Immature natural killer cell (primary cell): ENCODE measurements at regions not wholly inside any gene's neighbourhood (a gene's known extent, or its start where the extent isn't known, plus 50 kb on each side); places are given as distances from the start of the nearest gene placed in this dataset.
"Not testable (repeated sequence)": the region's sequence is repeated elsewhere in the genome, so short reads cannot be mapped to it uniquely, and the experiment has no call there.

Source experiments
- DNase-seq, 3 donors: peaks; one replicate each; pipeline ENCODE4 v3.0.0; 2022; ENCODE audit warnings: mixed read lengths in 1 of 3
- H3K27ac Mint-ChIP-seq, 6 donors: one replicate each; pipeline ENCODE4 v1.8.0; 2020; ENCODE audit warnings: mixed read lengths in 6 of 6, mild to moderate bottlenecking in 5 of 6, inconsistent platforms in 4 of 6, moderate library complexity in 3 of 6
- H3K27me3 Mint-ChIP-seq, 3 donors: one replicate each; pipeline ENCODE4 v1.8.0; 2020 to 2021; ENCODE audit warnings: low read depth in 3 of 3, mild to moderate bottlenecking in 3 of 3, mixed read lengths in 3 of 3, moderate library complexity in 3 of 3, inconsistent platforms in 1 of 3
- H3K36me3 Mint-ChIP-seq, 3 donors: one replicate each; pipeline ENCODE4 v1.8.0; 2020; ENCODE audit warnings: mixed read lengths in 3 of 3, inconsistent platforms in 2 of 3, mild to moderate bottlenecking in 2 of 3
- H3K4me1 Mint-ChIP-seq, 2 donors: one replicate each; pipeline ENCODE4 v1.8.0; 2020; ENCODE audit warnings: inconsistent platforms in 2 of 2, mild to moderate bottlenecking in 2 of 2, mixed read lengths in 2 of 2, moderate library complexity in 1 of 2
- H3K4me3 Mint-ChIP-seq, 5 donors: one replicate each; pipeline ENCODE4 v1.8.0; 2020; ENCODE audit warnings: mild to moderate bottlenecking in 5 of 5, mixed read lengths in 5 of 5, inconsistent platforms in 3 of 5, moderate library complexity in 3 of 5
- H3K9me3 Mint-ChIP-seq, 6 donors: one replicate each; pipeline ENCODE4 v1.8.0; 2020; ENCODE audit warnings: mild to moderate bottlenecking in 6 of 6, mixed read lengths in 6 of 6, inconsistent platforms in 4 of 6, moderate library complexity in 3 of 6

DNA sequence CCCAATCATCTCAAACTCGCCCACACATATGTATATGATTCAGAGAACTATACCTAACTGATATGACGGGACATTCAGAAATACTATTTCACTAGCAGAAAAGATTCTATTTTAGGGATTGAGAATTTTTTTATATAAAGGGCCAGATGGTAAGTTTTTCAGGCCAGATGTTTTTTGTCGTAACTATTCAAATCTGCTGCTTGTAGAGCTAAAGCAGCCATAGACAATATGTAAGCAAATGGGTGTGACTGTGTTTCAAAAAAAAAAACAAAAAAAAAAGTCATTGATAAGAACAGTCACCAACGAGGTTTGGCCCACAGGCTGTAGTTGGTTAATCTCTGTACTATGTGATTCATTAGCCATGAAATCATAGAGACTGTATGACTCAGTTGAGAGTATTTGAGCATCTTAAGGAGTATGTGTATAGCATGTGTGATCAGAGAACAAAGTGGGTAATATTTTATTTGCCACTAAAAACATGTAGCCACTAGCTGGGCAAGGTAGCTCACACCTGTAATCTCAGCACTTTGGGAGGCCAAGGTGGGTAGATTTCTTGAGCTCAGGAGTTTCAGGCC is 2724.7 kb downstream of the PCDH9 start:
- no peak overlapping the region for H3K4me3 Mint-ChIP-seq
- peaks cover 4 to 23% (median 14%) of the 10 kb centered on the region in 6 donors for H3K9me3 Mint-ChIP-seq
- H3K36me3 Mint-ChIP-seq: no peaks in the 10 kb centered on the region
- H3K27me3 Mint-ChIP-seq: no peaks in the 10 kb centered on the region
- no peak overlapping the region for H3K27ac Mint-ChIP-seq
- DNase-seq: no peak
- no peaks in the 10 kb centered on the region for H3K4me1 Mint-ChIP-seq

DNA sequence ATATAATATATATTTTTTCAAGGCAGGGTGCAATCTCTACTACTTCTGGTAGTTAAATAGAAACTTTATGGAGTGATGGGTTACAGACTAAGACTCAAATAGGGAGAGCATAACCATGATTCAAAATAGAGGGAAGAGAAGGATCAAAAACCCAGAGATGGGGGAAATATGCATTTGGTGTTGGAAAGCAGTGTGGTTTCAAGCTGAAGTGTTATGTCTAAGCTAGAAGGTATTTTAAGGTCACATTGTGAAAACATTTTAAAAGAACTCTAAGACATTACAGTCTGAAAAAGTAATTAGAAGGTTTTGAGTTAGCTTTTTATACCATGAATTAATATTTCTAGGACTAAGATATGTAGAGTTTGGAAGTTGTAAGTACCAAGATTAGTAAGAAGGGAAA is 2741.4 kb downstream of the PCDH9 start:
- H3K9me3 Mint-ChIP-seq: peaks cover 3 to 35% (median 5%) of the 10 kb centered on the region in 6 donors
- no peaks in the 10 kb centered on the region for H3K36me3 Mint-ChIP-seq
- H3K4me3 Mint-ChIP-seq: no peak overlapping the region
- no peaks in the 10 kb centered on the region for H3K4me1 Mint-ChIP-seq
- no peak for DNase-seq
- no peaks in the 10 kb centered on the region for H3K27me3 Mint-ChIP-seq
- H3K27ac Mint-ChIP-seq: no peak overlapping the region

DNA sequence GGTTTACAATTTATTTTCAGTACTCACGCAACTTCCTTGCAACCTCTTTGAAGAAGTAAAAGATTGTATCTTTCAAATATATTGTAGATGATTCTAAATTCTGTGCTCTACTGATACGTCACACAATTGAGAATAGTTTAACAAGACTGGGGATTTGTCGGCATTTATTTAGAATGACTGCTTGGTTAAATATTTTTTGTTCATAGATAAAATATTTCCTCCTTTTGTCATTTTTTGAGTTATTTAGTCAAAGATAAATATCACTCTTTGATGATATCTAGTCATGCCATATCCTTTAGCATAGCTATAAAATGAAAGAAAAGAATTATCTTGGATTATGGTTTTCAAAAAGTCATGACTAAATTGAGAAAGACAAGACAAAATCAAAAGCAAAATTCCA is 2747.8 kb downstream of the PCDH9 start:
- no peak for DNase-seq
- Mint-ChIP-seq H3K27me3 (peaks cover 0 to 2% (median 0%) of the 10 kb centered on the region in 3 donors), H3K36me3 (no peaks in the 10 kb centered on the region), H3K4me1 (no peaks in the 10 kb centered on the region), H3K27ac (no peak overlapping the region), H3K4me3 (no peak overlapping the region), H3K9me3 (peaks cover 1 to 55% (median 4%) of the 10 kb centered on the region in 6 donors)

DNA sequence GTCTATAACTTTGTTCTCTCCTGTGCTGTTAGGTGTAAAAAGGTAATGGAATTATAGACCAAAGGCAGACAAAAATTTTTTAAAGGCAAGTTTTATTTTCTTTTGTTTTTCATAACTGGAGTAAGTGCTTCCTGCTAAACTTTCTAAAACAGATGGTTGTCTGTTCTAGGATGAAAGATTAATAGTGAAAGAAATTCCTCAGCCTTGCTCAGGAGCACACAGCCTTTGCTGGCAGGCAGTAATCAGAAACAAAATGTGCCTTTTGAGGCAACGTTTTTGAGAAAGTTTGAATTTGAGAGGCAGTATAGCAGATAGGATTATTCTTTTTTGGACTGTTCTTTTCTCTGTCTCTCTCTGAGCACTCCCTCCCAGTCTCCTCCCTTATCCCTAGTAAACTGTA is 2749.5 kb downstream of the PCDH9 start:
- DNase-seq: no peak
- H3K27me3 Mint-ChIP-seq: peaks cover 0 to 2% (median 0%) of the 10 kb centered on the region in 3 donors
- H3K4me3 Mint-ChIP-seq: no peak overlapping the region
- peaks cover 1 to 59% (median 7%) of the 10 kb centered on the region in 6 donors for H3K9me3 Mint-ChIP-seq
- peaks cover 0 to 4% (median 0%) of the 10 kb centered on the region in 3 donors for H3K36me3 Mint-ChIP-seq
- no peaks in the 10 kb centered on the region for H3K4me1 Mint-ChIP-seq
- H3K27ac Mint-ChIP-seq: no peak overlapping the region

DNA sequence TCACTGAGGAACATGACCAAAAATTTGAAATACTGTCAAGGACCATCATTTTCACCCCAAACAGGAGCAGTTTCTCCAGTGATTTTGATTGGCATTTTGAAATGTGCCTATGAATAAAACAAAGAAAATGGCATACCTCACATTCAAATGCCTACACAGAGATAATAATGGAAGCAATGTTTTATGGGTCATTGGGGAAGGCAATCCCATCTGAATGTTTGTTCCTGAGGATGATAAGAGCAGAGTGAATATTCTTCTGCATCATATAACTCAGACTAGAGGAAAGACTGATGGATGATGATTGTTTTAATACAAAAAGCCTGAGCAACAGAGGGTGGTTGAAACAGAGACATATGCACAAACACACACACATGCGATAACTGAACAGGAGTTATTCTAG is 2749.9 kb downstream of the PCDH9 start:
- Mint-ChIP-seq H3K4me1 (no peaks in the 10 kb centered on the region), H3K9me3 (peaks cover 1 to 55% (median 7%) of the 10 kb centered on the region in 6 donors), H3K27me3 (peaks cover 0 to 2% (median 0%) of the 10 kb centered on the region in 3 donors), H3K36me3 (peaks cover 0 to 4% (median 0%) of the 10 kb centered on the region in 3 donors), H3K4me3 (no peak overlapping the region), H3K27ac (no peak overlapping the region)
- DNase-seq: no peak

DNA sequence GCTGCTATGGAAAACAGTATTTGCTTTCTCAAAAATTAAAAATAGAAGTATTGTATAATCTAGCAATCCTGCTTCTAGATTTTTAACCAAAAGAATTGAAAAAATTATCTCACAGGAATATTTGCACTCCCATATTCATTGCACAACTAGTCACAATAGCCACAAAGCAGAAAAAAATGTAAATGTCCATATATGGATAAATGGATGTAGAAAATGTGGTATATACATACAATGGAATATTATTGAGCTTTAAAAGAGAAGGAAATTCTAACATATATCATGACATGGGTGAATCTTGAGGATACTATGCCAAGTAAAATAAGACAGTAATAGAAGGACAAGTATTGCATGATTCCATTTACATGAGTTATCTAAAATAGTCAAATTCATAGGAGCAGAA is 2753.0 kb downstream of the PCDH9 start:
- H3K4me3 Mint-ChIP-seq: no peak overlapping the region
- H3K36me3 Mint-ChIP-seq: peaks cover 0 to 4% (median 0%) of the 10 kb centered on the region in 3 donors
- no peak overlapping the region for H3K27ac Mint-ChIP-seq
- no peaks in the 10 kb centered on the region for H3K4me1 Mint-ChIP-seq
- peaks cover 1 to 42% (median 4%) of the 10 kb centered on the region in 6 donors for H3K9me3 Mint-ChIP-seq
- no peak for DNase-seq
- peaks cover 0 to 2% (median 0%) of the 10 kb centered on the region in 3 donors for H3K27me3 Mint-ChIP-seq

DNA sequence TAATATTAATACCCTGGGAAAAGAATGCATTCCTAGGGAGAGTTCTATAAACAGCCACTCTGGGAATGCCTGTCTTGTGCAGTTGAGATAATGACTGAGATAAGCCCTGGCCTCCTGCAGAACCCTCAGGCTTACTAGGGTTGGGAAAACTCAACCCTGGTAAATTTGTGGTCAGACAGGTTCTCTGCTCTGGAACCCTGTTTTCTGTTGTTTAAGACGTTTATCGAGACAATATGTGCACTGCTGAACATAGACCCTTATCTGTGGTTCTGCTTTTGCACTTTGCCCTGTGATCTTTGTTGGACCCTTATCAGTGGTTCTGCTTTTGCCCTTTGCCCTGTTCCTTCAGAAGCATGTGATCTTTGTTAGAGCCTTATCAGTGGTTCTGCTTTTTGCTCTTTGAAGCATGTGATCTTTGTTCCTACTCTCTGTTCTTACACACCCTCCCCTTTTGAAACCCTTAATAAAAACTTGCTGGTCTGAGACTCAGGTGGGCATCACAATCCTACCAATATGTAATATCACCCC is 2754.0 kb downstream of the PCDH9 start:
- H3K4me3 Mint-ChIP-seq: not testable (repeated sequence)

DNA sequence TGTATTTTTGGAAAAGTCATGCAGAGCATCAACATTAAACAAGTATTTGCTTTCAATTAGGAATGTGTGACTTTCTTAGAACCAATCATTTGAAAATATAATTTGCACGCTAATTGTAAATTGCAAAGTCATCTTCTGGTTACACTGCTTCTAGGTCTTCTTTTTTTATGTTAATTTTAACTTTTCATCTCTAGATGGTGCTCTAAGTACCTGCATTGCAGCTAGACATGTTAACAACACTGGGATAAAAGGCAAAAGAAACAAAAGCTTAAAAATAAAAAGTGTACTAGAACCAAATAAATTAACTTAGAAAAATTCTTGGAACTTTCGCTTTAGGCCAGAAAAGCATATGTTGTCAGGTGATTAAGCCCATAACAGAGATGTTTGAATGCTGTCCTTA is 2758.2 kb downstream of the PCDH9 start:
- Mint-ChIP-seq H3K27ac (no peak overlapping the region), H3K4me1 (no peaks in the 10 kb centered on the region), H3K27me3 (no peaks in the 10 kb centered on the region), H3K4me3 (no peak overlapping the region), H3K9me3 (peaks cover 0 to 18% (median 4%) of the 10 kb centered on the region in 6 donors), H3K36me3 (peaks cover 0 to 4% (median 0%) of the 10 kb centered on the region in 3 donors)
- no peak for DNase-seq

More for the DNA sequence above, 2754.0 kb downstream of the PCDH9 start:
- not testable (repeated sequence) for H3K27me3 Mint-ChIP-seq, DNase-seq, H3K27ac Mint-ChIP-seq, H3K36me3 Mint-ChIP-seq, H3K4me1 Mint-ChIP-seq
- H3K9me3 Mint-ChIP-seq: peaks cover 1 to 31% (median 4%) of the 10 kb centered on the region in 6 donors

DNA sequence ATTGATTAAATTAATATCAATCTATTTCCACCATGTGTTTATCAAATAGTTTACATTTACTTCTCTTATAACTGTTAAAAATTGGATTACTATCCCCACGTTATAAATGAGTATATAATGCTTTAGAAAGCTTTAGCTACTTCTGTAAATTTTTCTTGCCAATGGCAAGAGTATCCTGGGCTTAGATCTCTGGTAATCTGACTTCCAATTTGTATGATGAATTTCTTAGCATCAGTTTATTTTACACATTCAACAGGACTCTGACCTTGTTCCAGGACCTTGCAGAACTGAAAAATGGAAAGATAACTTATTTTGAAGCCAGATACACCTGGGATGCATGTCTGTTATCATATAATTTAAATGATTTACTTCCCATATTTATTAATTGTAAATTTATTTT is 2759.4 kb downstream of the PCDH9 start:
- H3K27me3 Mint-ChIP-seq: no peaks in the 10 kb centered on the region
- H3K27ac Mint-ChIP-seq: no peak overlapping the region
- no peaks in the 10 kb centered on the region for H3K4me1 Mint-ChIP-seq
- H3K36me3 Mint-ChIP-seq: no peaks in the 10 kb centered on the region
- H3K4me3 Mint-ChIP-seq: no peak overlapping the region
- peaks cover 0 to 13% (median 0%) of the 10 kb centered on the region in 6 donors for H3K9me3 Mint-ChIP-seq
- no peak for DNase-seq

DNA sequence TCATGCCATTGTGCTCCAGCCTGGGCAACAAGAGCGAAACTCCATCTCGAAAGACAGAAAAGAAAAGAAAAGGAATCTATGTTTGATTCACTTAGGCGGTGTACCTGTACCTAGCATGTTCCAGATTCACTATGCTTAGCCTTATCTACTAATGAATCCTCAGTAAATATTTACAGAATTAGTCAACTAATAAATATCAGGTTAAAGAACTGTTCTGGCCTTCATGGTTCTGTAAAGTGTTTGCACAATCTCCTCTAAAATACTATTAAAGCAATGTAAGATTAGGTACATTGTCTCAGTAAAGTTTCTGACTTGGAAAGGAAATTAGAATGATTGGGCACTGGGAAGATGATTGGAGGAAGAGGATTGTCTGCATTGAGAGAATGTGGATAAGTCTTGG is 2770.4 kb downstream of the PCDH9 start:
- Mint-ChIP-seq H3K27ac (no peak overlapping the region), H3K27me3 (no peaks in the 10 kb centered on the region), H3K4me1 (no peaks in the 10 kb centered on the region), H3K4me3 (no peak overlapping the region), H3K36me3 (no peaks in the 10 kb centered on the region), H3K9me3 (peaks cover 0 to 30% (median 7%) of the 10 kb centered on the region in 6 donors)
- no peak for DNase-seq

DNA sequence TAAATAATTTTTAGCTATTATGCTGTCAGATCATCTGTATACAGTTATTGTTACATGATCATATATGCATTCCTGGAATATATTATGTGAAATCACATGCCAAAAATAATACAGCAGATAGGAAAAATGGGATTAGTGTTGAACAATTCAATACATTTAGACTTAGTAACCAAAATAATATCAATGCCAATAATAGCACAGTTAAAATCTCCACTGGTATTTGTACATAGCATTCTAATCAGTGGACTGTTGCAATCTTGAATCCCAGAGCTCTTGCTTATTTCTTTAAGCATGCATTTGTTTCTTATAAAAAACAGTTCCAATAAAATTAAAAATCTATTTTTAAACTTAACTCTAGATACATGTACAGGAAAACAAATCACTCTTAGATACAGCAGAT is 2772.2 kb downstream of the PCDH9 start:
- Mint-ChIP-seq H3K9me3 (peaks cover 0 to 39% (median 8%) of the 10 kb centered on the region in 6 donors), H3K4me3 (no peak overlapping the region)

DNA sequence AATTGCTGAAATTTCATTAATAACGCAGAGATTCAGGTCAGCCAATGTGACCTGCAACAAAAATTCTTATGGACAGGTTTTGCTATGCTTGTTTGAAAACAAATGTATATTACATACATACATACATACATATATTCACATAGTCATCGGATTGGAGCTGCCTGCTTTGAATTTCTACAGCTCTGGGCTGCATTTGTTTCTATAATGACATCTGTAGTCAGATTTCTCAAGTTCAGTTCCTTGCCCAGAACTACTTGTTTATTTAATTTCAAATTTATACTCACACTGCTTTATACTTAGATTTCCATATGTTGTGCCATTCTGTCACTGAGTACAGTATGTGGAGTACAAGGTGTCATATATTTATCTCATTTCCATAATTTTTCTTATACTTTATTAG is 2775.0 kb downstream of the PCDH9 start:
- Mint-ChIP-seq H3K27me3 (no peaks in the 10 kb centered on the region), H3K27ac (no peak overlapping the region), H3K4me3 (no peak overlapping the region), H3K36me3 (no peaks in the 10 kb centered on the region), H3K9me3 (peaks cover 0 to 29% (median 8%) of the 10 kb centered on the region in 6 donors), H3K4me1 (no peaks in the 10 kb centered on the region)
- no peak for DNase-seq

More for the DNA sequence above, 2772.2 kb downstream of the PCDH9 start:
- Mint-ChIP-seq H3K27me3 (no peaks in the 10 kb centered on the region), H3K27ac (no peak overlapping the region), H3K4me1 (no peaks in the 10 kb centered on the region), H3K36me3 (no peaks in the 10 kb centered on the region)
- DNase-seq: no peak

DNA sequence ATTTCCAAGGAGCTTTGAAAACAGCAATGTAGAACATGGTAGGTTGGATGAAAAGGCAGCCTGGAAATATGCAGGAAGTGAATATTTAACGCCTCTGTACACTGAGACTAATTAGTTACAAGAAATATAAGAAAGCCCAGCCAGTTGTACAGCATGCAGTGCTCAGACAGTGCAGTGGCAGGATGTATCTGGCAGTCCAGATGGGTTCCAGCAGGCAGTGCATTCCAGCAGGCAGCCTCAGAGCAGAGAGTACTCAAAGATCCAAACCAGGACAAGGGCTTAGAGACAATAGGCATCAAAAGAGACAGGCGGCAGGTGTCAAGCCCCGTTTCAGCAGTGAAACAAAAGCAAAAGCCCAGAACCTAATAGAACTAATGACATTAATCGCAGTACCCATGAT is 2776.3 kb downstream of the PCDH9 start:
- H3K4me3 Mint-ChIP-seq: no peak overlapping the region
- H3K27ac Mint-ChIP-seq: no peak overlapping the region
- DNase-seq: no peak

DNA sequence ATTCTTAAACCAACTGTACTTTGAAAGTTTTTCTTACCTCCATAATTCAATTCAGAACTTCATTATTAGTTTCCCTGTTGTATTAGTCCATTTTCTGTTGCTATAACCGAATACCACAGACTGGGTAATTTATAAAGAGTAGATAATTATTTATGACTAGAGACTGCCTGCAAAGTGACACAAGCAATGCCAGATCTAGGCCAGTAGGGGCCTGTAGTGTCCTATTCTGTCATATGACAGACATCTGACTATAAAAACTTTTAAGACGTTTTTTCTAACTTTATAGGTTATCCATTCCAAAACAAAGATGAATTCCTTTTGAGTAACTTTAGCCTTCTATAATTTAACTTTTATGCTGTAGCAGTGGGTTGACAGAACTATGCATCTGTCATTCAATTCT is 2783.8 kb downstream of the PCDH9 start:
- no peaks in the 10 kb centered on the region for H3K36me3 Mint-ChIP-seq
- no peak for DNase-seq
- H3K9me3 Mint-ChIP-seq: peaks cover 0 to 20% (median 4%) of the 10 kb centered on the region in 6 donors
- H3K4me3 Mint-ChIP-seq: no peak overlapping the region
- H3K27ac Mint-ChIP-seq: no peak overlapping the region
- H3K27me3 Mint-ChIP-seq: peaks cover 0 to 3% (median 0%) of the 10 kb centered on the region in 3 donors
- no peaks in the 10 kb centered on the region for H3K4me1 Mint-ChIP-seq

More for the DNA sequence above, 2776.3 kb downstream of the PCDH9 start:
- no peaks in the 10 kb centered on the region for H3K36me3 Mint-ChIP-seq
- no peaks in the 10 kb centered on the region for H3K4me1 Mint-ChIP-seq
- H3K9me3 Mint-ChIP-seq: peaks cover 0 to 23% (median 3%) of the 10 kb centered on the region in 6 donors
- H3K27me3 Mint-ChIP-seq: no peaks in the 10 kb centered on the region

DNA sequence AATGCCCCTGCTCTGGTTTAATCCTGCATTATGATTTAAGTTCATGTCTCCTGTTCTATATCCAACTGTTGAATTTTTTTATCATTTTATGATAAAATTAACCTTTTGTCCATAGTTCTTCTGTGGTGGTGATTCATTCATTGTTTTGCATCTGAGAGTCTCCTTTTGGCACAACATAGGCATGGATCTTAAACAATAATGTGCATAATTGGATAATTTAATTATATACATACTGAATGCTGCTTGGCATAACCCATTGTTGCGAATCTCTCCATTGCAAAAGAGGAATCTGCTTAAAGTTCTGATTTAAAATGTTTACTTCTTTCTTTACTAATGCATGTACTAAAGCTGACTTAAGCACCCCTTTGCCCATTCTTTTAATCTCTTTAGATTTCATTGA is 2788.4 kb downstream of the PCDH9 start:
- no peak for DNase-seq
- Mint-ChIP-seq H3K4me1 (no peaks in the 10 kb centered on the region), H3K4me3 (no peak overlapping the region), H3K9me3 (peaks cover 0 to 14% (median 5%) of the 10 kb centered on the region in 6 donors), H3K27ac (no peak overlapping the region), H3K36me3 (no peaks in the 10 kb centered on the region), H3K27me3 (peaks cover 0 to 1% (median 0%) of the 10 kb centered on the region in 3 donors)
